Left lung (tissue), 4 donors: ENCODE measurements at regions not wholly inside any gene's neighbourhood (a gene's known extent, or its start where the extent isn't known, plus 50 kb on each side); places are given as distances from the start of the nearest gene placed in this dataset.

ENCODE experiments used
- ATAC-seq: fragments of 200-7000 bp; cut with Tn5 transposase; one replicate; pipeline ENCODE4 v1.9.1; 2020; ENCODE audit warnings: moderate library complexity
- DNase-seq, 4 donors: peaks; one replicate each; pipeline ENCODE4 v3.0.0-alpha.2; 2013 to 2020
- H3K27ac ChIP-seq, 2 donors: fragments of 200-600 bp; sonication (generic) in 1 of 2; one replicate each; pipeline versions ENCODE4 v1.5.0 to v1.8.0; 2020 to 2021
- H3K27me3 ChIP-seq, 2 donors: fragments of 200-600 bp; sonication (generic) in 1 of 2; one replicate each; pipeline versions ENCODE4 v1.5.0 to v1.8.0; 2020 to 2021
- H3K36me3 ChIP-seq, 2 donors: fragments of 200-600 bp; sonication (generic) in 1 of 2; one replicate each; pipeline versions ENCODE4 v1.5.0 to v1.8.0; 2020 to 2021
- H3K4me1 ChIP-seq, 2 donors: fragments of 200-600 bp; one replicate each; pipeline ENCODE4 v1.8.0; 2021
- H3K4me3 ChIP-seq, 2 donors: fragments of 200-600 bp; sonication (generic) in 1 of 2; one replicate each; pipeline versions ENCODE4 v1.5.0 to v1.8.0; 2020 to 2021; ENCODE audit warnings: mild to moderate bottlenecking in 1 of 2
- H3K9me3 ChIP-seq, 2 donors: fragments of 200-600 bp; sonication (generic) in 1 of 2; one replicate each; pipeline versions ENCODE4 v1.5.0 to v1.8.0; 2020 to 2021
- CTCF ChIP-seq, 2 donors: fragments of 200-600 bp; sonication (generic) in 1 of 2; IDR thresholded peaks; one replicate each; pipeline versions ENCODE4 v1.5.0 to v1.8.0; 2021; ENCODE audit warnings: antibody characterized with exemption in 2 of 2
- intact Hi-C, 2 donors: fragments of 100-400 bp; cut with DNase I; formaldehyde crosslinking; loops; one replicate each; pipeline versions ENCODE4 v1.11.2 to v1.14.2; 2022
- donor health status: DM: no; HTN: yes; CAD: no.
- donor health status: DM: no; HTN: no; CAD: no.

DNA sequence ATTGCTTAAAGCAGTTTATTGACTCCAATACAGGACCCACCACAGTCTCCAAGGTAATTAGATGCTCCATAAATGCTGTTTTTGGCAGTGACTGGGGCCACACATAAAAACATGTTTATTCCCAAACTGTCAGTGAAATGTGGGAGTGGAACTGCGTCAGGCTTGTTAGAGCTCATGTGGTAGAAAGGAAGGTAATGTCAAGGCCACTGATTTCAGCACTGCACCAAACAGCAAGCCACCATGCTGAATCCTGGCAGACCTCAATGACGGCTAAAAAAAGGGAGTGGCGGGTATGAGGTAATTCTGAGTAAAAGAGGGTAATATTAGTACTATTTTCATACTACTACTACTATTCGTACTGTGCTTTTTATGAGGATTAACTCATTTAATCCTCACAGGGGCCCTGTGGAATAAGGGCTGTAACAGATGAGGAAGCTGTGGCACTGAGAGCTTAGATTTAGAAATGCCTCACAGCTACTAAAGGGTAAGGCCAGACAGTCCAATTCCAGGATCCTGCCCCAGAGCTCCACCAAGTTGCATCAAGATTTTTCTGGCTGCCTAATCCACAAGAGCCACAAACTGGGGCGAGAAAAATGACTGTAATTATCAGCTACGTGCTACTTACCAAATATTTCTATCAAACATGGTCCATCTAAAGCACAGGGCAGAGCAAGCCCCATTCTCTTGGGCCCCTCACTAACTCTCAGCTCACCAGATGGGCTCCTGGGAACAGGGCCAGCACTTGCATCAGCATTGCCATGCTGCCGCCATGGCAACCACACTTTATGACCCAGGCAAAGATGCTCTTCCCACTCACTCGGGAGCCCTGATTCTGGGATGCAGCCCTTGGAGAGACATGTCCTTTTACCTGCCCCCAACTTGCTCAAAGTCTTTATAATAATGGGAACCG lies 83.6 kb upstream of the SPATA12 start:
- Histone ChIP-seq H3K4me3 (no peak overlapping the region), H3K27ac (no peak overlapping the region), H3K36me3 (no peaks in the 10 kb centered on the region), H3K9me3 (no peaks in the 10 kb centered on the region), H3K4me1 (peaks cover 6 to 14% of the 10 kb centered on the region in 2 donors), H3K27me3 (no peaks in the 10 kb centered on the region)
- intact Hi-C loops = no loop called here
- peak in 1 of 4 donors; percentile 67 for DNase-seq
- no peak for ATAC-seq
- TF ChIP-seq CTCF (IDR thresholded peaks at IDR 0.05) = no peak

DNA sequence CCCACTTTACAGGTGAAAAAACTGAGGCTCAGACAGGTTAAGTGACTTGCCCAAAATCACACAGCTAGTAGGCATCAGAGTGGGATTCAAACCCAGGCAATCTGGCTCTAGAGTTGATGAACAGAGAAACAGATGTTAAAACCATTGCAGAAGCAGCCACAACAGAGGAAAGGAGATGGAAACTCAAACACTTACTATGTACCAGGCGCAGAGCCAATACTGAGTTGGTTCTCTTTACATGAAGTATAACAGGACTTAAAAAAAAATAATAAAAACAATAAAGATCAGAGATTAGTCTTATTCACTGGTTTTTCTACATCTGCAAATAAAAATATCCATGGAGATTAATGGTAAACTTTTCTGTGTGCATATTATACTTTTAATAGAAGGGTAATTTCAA lies 84.9 kb upstream of the SPATA12 start:
- no peaks in the 10 kb centered on the region for H3K27me3 ChIP-seq
- no peak overlapping the region for H3K27ac ChIP-seq
- H3K36me3 ChIP-seq = no peaks in the 10 kb centered on the region
- DNase-seq (peak in 1 of 4 donors; percentile 69), ATAC-seq (no peak)
- no peaks in the 10 kb centered on the region for H3K9me3 ChIP-seq
- peaks cover 0 to 7% of the 10 kb centered on the region in 2 donors for H3K4me1 ChIP-seq
- intact Hi-C loops = no loop called here
- H3K4me3 ChIP-seq = no peak overlapping the region
- TF ChIP-seq CTCF (IDR thresholded peaks at IDR 0.05) = no peak

GRCh38 chr3:56974247-56974930 lies 86.1 kb upstream of the SPATA12 start:
- ATAC-seq (no peak), DNase-seq (no peak)
- H3K4me1 ChIP-seq = no peaks in the 10 kb centered on the region
- intact Hi-C loops = no loop called here
- no peaks in the 10 kb centered on the region for H3K27me3 ChIP-seq
- H3K36me3 ChIP-seq = no peaks in the 10 kb centered on the region
- H3K27ac ChIP-seq = no peak overlapping the region
- TF ChIP-seq CTCF (IDR thresholded peaks at IDR 0.05) = no peak
- H3K4me3 ChIP-seq = no peak overlapping the region
- no peaks in the 10 kb centered on the region for H3K9me3 ChIP-seq

DNA sequence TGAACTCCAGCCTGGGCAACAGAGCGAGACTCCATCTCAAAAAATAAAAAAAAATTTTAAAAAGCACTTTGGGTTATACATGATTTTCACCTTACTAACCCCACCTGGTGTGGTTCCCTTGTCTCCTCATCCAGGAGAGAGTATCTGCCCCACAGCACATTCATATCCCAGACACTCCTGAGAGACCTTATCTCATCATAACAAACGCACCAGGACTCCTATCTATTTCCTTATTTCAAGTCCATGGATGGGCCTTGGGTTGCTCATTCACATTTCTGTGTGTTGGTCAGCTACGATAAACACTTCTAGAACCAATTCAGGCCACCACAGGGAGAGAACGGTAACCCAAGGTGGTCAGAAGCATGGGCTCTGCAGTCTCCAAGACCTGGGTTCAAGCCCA lies 88.6 kb upstream of the SPATA12 start:
- no peak overlapping the region for H3K27ac ChIP-seq
- H3K4me3 ChIP-seq = no peak overlapping the region
- ATAC-seq = no peak
- DNase-seq = no peak
- no peaks in the 10 kb centered on the region for H3K36me3 ChIP-seq
- H3K27me3 ChIP-seq = no peaks in the 10 kb centered on the region
- no peak for TF ChIP-seq CTCF (IDR thresholded peaks at IDR 0.05)
- no peaks in the 10 kb centered on the region for H3K9me3 ChIP-seq
- H3K4me1 ChIP-seq = no peaks in the 10 kb centered on the region
- intact Hi-C loops = no loop called here

- Histone ChIP-seq H3K27me3 (no peaks in the 10 kb centered on the region), H3K36me3 (no peaks in the 10 kb centered on the region), H3K4me3 (no peak overlapping the region), H3K9me3 (no peaks in the 10 kb centered on the region), H3K4me1 (no peaks in the 10 kb centered on the region), H3K27ac (no peak overlapping the region)
- intact Hi-C loops = no loop called here
- no peak for ATAC-seq
- TF ChIP-seq CTCF (IDR thresholded peaks at IDR 0.05) = no peak
- no peak for DNase-seq
These were observed 89.2 kb upstream of the SPATA12 start for GRCh38 chr3:56971261-56971660.
